Stimulated activated CD4-positive, alpha-beta T cell treated with anti-CD3 and anti-CD28 coated beads, Interleukin-4, amount 100 ng/mL, for 4 hours (primary cell): ENCODE measurements at regions not wholly inside any gene's neighbourhood (a gene's known extent, or its start where the extent isn't known, plus 50 kb on each side); places are given as distances from the start of the nearest gene placed in this dataset.

Source experiments
- DNase-seq, 2 experiments: peaks; one replicate each; pipeline ENCODE4 v3.0.0-alpha.2; 2020

DNA sequence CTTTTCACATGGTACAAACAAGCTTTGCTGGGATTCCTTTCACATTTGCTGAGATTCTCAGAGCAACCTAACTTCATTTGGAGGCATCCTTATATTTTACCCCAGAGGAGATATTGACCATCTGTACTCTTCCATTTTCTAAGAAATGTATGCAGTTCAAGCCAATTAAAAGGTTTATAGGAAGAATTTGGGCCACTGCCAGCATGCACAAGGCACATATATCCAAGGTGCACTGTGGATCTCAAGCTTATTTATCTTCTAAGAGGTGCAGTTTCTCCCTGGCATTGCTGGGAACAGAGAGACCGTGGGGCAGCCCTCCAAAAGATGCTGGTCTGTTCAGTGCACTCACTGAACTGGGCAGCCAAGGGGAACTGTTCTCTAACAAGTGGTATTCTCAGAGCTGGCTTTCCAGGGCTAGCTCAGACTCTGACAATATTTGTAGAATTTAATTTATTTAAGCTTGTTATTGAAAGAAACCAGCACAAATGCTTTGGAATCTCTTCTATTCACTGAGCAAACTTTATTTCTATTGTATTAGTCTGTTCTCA, 213.3 kb downstream of the TENT4A start:
- DNase-seq: no peak

DNA sequence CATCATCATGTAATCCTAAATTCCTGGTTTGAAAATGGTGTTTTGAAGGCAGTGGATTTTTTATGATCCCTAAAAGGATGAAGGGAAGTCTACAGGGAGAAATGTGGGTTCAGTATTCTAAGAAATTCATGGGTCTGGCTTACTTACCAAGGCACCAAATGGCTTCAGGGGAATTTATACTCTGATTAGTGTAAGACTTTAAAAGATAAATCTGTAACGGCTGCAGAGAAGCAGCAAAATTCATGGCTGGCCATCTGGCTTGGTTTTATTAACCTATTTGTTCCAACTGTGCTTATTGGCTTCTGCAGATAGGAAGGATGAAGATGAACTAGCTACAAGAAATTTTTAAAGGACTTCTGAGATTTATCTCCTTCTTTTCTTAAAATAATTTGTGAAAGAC, 222.8 kb downstream of the TENT4A start:
- DNase-seq: no peak

DNA sequence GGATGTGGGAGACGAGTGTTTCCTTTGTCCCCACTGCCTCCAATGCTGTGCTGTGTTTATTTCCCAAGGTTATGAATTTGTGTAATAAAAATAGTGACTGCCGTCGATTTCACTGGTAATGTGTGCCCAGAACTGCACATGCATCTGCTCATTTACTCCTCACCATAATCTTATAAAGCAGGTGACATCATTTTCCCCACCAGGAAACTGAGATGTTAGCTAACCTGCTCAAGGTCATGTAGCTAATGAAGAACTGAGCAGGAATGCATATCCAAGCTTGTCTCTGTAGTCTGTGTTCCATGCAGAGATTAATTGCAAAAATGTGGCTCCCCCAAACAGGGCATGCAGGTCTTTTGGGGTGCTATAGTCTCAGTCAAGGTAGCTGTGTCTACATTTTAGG, 224.4 kb downstream of the TENT4A start:
- DNase-seq: no peak

DNA sequence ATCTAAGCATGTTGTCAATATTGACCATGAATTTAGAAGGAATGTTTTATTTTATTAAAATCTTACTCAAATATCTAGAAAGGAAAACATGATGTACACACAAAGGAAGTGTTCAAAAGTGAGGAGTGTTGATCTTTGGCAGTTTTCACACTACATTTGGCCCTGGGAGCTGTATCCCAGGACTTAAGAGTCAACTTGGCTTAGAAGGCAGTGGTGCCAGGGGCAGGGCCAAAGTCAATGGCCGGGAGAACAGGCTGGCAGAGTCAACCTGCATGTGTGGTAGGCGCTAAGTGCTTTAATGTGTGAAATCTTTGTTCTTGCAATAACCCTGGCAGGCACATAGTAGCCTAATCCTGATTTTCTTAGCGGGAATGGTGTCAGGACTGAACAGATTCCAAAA, 228.4 kb downstream of the TENT4A start:
- no peak for DNase-seq

DNA sequence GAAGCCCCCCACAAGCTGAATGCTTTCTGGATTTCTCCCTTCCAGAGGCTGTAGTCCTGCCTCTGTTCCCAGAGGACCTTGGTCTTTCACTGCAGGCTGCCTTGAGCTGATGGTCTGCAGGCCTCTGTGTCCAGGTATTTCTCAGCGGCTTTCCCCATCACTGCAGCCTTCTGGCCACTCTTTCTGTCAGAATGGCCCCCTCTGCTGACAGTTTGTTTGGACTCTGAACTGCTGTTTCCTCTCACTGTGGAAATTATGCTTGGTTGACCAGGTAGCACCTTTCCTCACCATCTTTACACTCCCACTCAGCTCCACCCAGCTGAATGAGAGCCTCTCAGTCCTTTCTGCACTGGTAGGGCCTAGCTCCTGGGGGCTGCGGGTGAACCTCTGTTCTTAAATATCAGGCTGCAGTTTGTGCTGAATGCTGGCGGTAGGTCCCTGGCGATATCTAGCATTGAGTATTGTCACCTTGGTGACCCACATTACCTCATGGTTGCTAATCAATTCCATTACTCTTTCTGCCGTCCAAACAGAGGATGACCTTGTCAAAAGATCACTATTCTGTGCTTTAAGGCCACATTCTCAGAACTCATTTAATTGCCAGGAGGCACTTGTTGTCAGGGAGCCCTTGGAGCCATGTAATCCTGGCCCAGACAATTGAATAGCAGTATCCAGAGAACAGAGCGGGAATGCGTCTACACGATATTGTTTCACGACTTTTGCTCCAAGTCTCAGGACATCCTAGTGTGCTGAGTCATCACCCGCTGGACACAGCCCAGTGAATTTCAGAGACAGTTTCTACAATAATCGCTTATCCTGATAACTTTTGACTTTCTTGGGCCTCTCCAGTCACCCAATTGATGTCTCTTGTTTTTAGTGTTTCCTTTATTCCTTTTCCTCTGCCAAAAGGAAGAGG, 230.2 kb downstream of the TENT4A start:
- no peak for DNase-seq

DNA sequence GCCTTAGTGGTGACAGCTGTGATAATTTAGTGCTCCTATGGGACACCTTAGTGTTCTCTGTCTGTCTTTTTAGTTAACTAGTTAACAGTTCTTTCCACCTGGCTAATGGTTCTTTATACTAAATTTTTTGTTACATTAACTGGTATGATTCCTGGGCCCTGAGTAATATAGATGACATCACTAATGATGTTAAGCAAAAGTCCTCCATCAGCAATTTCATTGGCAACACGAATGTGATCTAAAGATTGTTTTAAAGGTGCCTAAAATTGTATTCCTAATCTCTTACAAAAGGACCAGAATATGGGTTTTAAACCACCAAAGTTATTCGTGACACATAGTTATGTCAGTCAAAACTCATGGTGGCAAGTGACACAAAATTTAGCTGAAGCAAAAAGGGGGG, 235.3 kb downstream of the TENT4A start:
- no peak for DNase-seq

DNA sequence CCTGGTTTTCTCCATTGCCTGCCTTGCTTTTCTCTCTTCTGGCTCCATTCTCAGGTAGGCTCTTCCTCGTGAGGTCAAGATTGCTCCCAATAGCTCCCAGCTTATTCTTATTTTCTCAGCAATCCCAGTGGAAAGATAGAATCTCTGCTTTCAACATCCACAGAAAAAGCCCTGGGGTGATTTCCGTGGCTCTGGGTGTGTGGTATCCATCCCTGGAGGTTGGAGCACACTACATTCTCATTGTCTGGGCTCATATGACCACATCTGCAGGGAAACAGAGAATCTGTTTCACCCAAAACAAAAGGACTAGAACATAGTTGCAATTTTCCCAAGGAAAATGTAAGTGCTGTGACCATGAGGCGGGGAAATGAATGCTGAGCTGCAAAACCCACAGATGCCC, 236.0 kb downstream of the TENT4A start:
- no peak for DNase-seq

DNA sequence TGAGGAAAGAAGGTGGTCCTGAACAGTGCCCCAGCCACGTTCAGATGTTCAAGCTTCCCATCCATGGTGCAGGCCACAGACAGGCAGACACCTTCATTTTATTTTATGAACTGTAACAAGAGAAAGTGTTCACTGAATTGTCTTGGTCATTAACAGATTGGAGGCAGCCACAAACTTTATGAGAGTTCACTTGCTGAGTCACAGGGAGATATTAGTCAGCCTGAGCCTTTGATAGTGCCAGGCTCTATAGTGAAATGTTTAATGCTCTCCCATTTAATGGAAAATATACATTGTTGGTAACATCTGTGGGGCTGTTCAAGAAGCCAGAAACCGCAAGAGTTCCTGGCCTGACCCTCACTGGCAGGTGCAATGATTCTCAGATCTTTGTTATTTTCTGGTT, 237.0 kb downstream of the TENT4A start:
- DNase-seq: no peak

DNA sequence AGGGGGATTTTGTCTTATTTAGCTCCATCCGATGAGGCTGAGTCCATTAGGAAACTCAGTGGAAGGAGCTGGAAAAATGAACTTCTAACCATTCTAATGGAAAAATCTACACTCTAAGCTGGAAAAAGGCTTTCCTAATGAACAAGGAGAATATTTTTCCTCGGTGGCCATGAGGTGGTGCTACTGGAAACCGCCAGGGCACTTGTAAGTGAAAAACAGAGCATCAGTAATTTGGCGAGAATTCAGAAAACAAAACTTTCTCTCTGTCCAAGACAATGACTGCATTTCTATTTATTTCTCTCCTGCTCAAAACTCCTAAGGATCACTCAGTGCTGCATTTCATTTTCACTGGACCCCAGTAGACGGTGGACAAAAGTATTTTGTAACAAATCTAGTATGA, 237.6 kb downstream of the TENT4A start:
- no peak for DNase-seq

DNA sequence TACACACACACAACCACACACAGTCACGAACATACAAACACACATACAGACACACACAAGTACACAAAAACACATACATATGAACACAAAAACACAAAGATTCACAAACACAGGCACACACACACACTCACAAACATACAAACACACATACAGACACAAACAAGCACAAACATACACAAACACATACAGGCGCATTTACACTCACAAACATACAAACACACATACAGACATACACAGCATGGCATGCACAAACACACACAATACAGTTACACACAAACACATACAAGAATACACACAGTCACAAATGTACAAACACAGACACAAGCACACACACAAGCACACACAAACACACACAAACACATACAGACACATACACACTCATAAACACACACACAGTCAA, 247.9 kb downstream of the TENT4A start:
- no peak for DNase-seq

DNA sequence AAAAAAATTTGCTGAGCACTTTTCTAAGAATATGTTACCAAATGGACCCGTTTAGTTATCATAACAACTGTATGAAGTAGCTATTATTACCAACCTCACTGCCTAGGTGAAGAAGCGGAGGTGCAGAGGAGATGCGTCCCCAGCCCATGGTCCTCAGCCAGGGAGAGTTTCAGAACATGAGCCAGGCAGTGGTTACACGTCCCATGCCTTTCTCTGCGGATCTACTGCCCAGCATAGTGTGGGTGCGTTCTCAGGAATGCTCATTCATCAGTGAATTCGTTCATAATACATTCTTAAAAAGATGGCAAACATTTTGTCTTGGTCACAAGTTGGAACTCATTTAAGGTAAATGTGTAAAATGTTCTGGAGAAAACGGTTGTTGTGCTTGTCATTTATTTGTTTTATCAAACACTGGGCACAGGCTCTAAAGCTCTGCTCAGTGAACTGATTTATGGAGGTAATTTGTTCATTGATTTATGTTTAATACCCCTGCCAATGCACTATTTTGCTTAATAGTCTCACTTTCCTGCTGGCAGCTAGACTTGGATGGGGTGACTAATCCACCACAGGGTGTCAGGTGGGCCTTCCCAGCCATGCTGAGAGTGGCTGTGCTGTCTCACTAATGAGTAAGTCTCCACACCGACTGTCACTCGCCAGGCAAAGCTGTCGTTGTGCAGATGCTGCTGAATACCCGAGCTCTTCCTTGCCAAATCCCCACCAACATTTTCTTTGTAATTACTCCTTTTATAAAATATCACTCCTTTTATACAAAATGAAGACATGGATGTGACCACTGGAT, 248.8 kb downstream of the TENT4A start:
- no peak for DNase-seq

DNA sequence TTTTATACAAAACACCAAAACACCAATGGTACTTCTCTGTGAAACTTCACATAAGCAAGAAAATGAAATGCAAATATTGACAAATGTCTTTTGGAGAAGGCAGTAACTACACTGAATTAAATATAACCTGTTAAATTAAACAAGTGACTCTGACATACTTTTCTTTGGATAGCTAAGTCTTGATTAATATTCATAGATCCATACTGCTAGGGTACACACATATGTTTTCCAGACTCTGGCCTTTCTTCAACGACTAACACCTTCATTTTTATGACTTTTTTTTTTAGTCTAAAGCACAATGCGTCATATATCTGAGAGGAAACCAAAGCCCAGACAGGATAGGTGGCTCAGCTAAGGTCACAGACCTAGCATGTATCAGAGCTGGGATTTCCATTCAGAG, 263.7 kb downstream of the TENT4A start:
- no peak for DNase-seq

DNA sequence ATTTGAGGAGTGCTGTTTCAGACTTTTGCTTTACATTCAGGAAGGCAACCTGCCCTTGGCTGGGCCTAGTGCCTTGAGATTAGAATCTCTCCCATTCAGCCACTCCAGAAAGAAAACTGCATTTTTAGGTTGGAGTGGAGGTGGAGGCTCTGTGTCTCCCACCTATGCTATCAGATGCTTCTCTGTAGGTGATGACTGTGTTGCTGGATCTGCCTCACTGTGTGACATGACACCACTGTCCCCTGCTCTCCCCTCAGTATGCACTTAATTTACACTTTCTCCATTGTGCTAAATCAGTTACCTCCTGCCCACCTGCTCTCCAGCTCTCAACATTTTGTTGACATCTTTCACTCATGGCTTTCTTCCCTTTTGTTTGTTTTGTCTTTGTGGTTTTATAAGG, 265.8 kb downstream of the TENT4A start:
- DNase-seq: no peak

DNA sequence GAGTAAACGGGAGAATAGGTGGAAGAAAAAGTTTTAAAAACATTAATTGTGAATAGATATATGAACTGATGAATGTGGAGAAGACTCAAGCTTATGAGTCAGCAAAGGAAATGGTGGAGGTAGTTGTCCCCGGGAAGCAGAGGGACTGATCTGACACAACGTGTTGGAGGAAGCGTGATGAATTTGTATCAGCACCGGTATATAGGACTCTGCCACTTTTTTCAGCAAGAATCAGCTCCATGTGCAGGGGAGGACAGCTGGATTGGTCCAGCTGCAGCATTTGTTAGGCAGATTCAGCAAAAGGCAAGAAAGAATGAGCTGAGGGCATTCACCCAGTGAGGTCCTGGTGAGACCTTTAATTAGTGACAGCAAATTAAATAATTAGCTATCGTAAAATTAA, 276.0 kb downstream of the TENT4A start:
- no peak for DNase-seq

DNA sequence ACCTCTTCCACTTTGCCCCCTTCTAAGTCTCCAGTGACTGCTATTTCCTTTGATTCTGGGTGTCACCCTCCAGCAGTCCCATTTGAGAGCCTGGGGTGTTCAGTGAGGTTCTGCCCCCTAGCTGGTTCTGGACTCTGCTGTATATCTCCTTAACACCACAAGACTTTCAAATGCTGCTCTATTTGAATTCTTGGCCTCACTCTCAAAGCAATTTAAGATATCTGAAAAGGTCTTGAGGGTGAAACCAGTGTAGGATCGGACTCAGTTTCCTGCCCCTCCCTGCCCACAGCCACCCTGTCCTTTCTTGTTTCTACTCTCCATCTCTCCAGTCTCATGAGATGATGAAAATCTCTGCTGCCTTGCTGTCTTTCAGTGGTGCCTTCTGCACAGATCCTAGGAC, 280.9 kb downstream of the TENT4A start:
- DNase-seq: no peak

DNA sequence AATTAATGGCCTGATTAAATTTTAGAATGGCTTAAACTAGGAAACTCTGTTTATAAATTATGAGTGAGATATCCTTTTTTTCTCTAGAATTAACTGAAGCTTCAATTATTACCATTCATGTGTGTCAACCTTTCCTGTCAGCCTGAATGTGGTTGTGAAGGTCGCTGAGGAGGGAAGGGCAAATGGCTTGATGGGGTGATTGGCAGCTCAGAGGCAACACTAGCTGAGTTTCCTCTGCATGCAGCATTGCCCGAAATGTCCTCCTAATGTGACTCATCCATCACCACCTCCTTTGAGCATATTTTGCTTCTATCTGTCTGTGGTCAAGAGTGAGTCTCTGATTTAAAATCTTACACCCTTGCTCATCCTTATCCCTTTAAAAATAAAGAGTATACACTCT, 281.9 kb downstream of the TENT4A start:
- DNase-seq: no peak

DNA sequence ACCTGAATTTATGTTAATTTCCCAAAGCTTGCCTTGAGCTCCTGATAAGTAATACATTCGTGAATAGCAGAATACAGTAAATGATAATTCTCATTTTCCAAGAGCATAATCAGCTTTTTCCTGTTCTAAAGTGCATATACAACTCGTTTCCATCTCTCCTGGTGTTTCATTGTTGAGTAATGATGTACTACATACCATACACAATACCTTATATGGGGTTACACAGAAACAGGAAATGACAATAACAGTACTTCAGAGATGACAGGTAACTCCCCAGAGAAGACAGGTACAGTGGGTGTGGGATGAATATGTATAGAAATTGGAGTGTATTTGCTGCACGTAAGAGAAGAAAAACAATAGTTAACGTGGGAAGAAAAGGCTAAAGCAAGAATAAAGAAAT, 287.1 kb downstream of the TENT4A start:
- DNase-seq: no peak

DNA sequence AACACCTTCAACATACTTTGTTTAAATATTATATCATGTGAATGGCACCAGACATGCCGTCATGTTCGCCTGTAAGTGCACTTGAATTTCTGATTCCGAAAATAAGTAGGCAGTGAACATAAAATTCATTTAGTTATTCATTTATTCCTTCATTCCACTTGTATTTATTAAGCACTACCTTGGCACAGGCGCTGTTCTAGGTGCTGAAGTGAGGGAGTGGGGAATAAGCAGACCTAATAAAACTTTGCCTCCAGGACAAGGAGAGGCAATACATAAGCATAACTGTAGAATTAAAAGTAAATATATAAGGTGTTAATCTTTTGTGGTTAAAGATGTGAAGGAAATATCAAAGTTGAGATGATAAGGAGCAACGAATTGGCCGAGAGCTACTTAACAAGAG, 297.4 kb downstream of the TENT4A start:
- no peak for DNase-seq

DNA sequence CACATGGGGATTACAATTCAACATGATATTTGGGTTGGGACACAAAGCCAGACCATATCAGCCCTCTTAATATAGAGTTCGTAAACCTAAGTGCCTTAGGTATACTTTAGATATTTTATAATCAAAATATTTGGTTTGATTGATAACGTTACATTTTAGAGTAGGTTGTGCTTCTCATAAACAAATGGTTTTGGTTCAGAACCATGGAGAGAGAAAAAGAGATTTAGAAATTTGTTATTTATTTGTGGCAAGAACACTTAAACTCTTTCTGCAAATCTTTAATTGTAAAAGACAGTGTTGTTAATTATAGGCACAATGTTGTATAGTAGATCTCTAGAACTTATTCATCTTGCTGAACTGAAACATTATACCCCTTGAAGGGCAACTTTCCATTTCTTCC, 298.8 kb downstream of the TENT4A start:
- no peak for DNase-seq

DNA sequence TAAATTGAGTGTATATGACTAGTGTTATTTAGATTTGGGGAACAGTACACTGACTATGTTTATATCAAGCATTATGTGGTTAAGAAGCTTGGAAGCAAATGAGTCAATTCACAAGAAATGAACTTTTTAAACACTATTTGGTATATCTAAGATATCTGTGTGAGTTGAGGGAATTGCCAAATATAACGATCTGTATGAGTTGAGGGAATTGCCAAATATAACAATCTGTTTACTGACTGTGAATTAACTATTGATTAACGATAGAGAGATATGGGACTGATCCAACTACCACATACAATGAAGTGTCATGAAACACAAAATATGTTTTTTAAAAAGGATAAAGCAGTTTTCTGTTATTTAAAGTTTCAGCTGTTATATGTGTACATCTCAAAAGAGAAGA, 301.4 kb downstream of the TENT4A start:
- no peak for DNase-seq

DNA sequence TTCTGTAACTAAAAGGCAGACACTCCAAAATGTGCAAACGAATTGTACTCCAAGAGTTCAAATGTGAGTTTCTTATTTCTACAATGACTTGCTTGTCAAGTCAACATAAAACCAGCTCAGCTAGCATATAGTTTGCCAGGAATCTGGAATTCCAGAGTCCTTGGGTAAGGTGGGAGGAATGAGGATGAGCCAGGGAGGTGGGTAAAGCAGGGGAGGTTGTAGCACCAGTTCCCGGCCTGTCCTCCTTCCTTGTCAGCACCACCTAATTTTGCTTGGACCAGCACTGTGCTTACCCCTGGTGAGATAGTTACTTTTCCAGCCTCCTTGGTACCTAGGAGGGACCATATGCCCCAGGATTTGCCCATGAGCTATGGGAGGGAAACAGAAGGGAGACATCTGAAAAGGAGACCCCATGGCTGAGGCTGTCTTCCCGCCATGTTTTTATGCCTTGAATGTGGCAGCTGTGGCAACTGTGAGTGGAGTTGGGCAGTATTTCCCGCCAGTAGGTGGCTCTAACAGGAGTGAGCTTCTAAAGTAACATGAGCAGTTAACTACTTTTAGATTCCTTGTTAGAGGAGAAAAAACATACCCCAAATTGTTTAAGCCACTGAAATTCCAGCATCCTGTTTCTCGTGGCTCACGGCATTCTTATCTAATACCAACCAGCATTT, 302.5 kb downstream of the TENT4A start:
- no peak for DNase-seq

DNA sequence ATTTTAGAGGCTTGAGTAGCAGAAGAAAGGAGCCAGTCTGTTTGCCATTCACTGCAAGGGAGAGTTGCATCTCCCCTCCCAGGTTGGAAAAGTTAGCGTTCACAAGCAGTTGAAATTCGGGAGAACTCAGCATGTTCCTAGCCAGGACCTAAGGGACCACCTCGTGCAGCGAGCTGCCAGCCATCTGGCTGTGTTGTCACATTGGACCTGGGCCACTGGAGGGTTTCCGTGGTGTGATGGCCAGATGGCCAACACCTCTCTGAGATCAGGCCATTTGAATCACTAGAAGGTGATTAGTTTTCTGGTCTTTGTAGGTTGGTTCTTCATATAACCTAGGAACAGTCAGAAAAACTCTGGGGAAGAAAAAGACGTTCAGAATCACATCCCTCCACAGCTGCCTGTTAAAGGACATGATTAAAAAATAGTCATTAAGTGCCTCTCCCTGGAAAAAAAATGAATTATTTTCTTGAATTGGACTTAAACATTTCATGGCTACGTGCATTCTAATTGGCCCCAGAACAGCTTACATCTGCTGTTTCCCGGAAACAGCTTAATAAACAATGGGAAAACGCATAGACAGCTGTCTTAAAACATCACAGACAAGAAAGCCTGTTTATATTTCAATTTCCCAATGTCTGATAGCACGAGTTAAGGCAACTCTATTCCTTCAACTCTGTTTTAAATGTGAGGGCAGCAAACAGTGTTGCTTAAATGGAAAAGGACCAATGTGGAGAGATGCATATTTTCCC, 303.9 kb downstream of the TENT4A start:
- DNase-seq: no peak

DNA sequence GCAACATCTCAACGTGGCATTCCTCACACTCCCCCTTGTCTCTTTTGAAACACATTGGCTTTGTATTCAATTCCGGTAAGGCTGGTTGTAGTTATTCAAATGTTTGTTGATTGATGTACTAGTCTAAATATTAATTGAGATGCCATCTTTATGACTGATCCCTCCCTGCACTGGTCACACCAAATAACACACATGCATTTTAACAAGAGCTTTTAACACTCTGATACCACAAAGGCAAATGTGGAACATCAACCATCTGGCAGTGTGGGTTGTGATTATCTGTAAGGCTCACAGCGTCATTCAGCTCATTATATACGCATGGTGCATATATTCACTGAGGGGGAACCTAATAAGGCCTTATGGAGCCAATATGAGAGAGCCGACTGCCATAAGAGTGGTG, 305.0 kb downstream of the TENT4A start:
- DNase-seq: no peak
